Right ventricle myocardium superior (tissue), 1 donor: ENCODE measurements at regions not wholly inside any gene's neighbourhood (a gene's known extent, or its start where the extent isn't known, plus 50 kb on each side); places are given as distances from the start of the nearest gene placed in this dataset.

Source experiments
- ATAC-seq: fragments of 200-7000 bp; cut with Tn5 transposase; one replicate; pipeline ENCODE4 v1.9.1; 2020; ENCODE audit warnings: mild to moderate bottlenecking; ENCODE audit not compliant: poor library complexity
- DNase-seq: peaks from one replicate; pipeline ENCODE4 v3.0.0-alpha.2; 2020
- intact Hi-C: fragments of 100-400 bp; cut with DNase I; formaldehyde crosslinking; loops from one replicate; pipeline ENCODE4 v1.11.2; 2022
- donor health status: DM: no; HTN: yes; CAD: no; lungs with severe emphysema.

- DNase-seq (no peak), ATAC-seq (no peak)
- intact Hi-C loops = no loop called here
These were observed 495.0 kb downstream of the PCDH17 start for GRCh38 chr13:58126496-58126895.

- ATAC-seq (no peak), DNase-seq (no peak)
These were observed 502.5 kb downstream of the PCDH17 start for GRCh38 chr13:58134012-58134411.

GRCh38 chr13:58134525-58134924 lies 503.0 kb downstream of the PCDH17 start:
- DNase-seq (no peak), ATAC-seq (no peak)
- intact Hi-C loops = no loop called here

More at GRCh38 chr13:58134012-58134411, 502.5 kb downstream of the PCDH17 start:
- intact Hi-C loops = no loop called here

GRCh38 chr13:58142952-58143351 lies 511.4 kb downstream of the PCDH17 start:
- intact Hi-C loops = no loop called here
- DNase-seq = no peak
- ATAC-seq = no peak

GRCh38 chr13:58144616-58145015 lies 513.1 kb downstream of the PCDH17 start:
- DNase-seq (no peak), ATAC-seq (no peak)
- intact Hi-C loops = no loop called here

GRCh38 chr13:58151452-58151851 lies 519.9 kb downstream of the PCDH17 start:
- ATAC-seq (peak; percentile 53), DNase-seq (no peak)
- intact Hi-C loops = no loop called here

GRCh38 chr13:58160980-58161379 lies 529.4 kb downstream of the PCDH17 start:
- intact Hi-C loops = no loop called here
- no peak for DNase-seq
- ATAC-seq = no peak

- intact Hi-C loops = no loop called here
- no peak for ATAC-seq
- no peak for DNase-seq
These were observed 534.1 kb downstream of the PCDH17 start for GRCh38 chr13:58165617-58166016.

GRCh38 chr13:58181111-58181510 lies 549.6 kb downstream of the PCDH17 start:
- ATAC-seq (no peak), DNase-seq (no peak)
- intact Hi-C loops = no loop called here

GRCh38 chr13:58187881-58188280 lies 556.3 kb downstream of the PCDH17 start:
- no peak for ATAC-seq
- no peak for DNase-seq
- intact Hi-C loops = no loop called here

- intact Hi-C loops = no loop called here
- no peak for DNase-seq
- ATAC-seq = peak; percentile 51
These were observed 559.0 kb downstream of the PCDH17 start for GRCh38 chr13:58190577-58190976.

- intact Hi-C loops = no loop called here
These were observed 560.2 kb downstream of the PCDH17 start for GRCh38 chr13:58191754-58192153.

GRCh38 chr13:58202099-58202498 lies 570.6 kb downstream of the PCDH17 start:
- intact Hi-C loops = no loop called here
- ATAC-seq (no peak), DNase-seq (no peak)

More at GRCh38 chr13:58191754-58192153, 560.2 kb downstream of the PCDH17 start:
- DNase-seq (no peak), ATAC-seq (no peak)

- intact Hi-C loops = no loop called here
- no peak for DNase-seq
- no peak for ATAC-seq
These were observed 576.0 kb downstream of the PCDH17 start for GRCh38 chr13:58207501-58207900.

GRCh38 chr13:58235454-58235853 lies 603.9 kb downstream of the PCDH17 start:
- DNase-seq (no peak), ATAC-seq (no peak)
- intact Hi-C loops = no loop called here

- peak; percentile 73 for ATAC-seq
- peak; percentile 38 for DNase-seq
- intact Hi-C loops = no loop called here
These were observed 607.6 kb downstream of the PCDH17 start for GRCh38 chr13:58238972-58239773.

GRCh38 chr13:58239774-58240268 lies 608.3 kb downstream of the PCDH17 start:
- DNase-seq = peak; percentile 43
- ATAC-seq = peak; percentile 78

GRCh38 chr13:58247080-58247479 lies 615.5 kb downstream of the PCDH17 start:
- intact Hi-C loops = no loop called here
- no peak for DNase-seq
- ATAC-seq = peak; percentile 95

More at GRCh38 chr13:58239774-58240268, 608.3 kb downstream of the PCDH17 start:
- intact Hi-C loops = no loop called here

GRCh38 chr13:58254943-58255342 lies 623.4 kb downstream of the PCDH17 start:
- no peak for DNase-seq
- intact Hi-C loops = no loop called here
- ATAC-seq = no peak

GRCh38 chr13:58266271-58266670 lies 634.7 kb downstream of the PCDH17 start:
- no peak for ATAC-seq
- intact Hi-C loops = no loop called here

More at GRCh38 chr13:58266271-58266670, 634.7 kb downstream of the PCDH17 start:
- no peak for DNase-seq
